Prostate gland (tissue), 2 donors: ENCODE measurements at regions not wholly inside any gene's neighbourhood (a gene's known extent, or its start where the extent isn't known, plus 50 kb on each side); places are given as distances from the start of the nearest gene placed in this dataset.

ENCODE experiments used
- DNase-seq: peaks from one replicate; pipeline ENCODE4 v3.0.0-alpha.2; 2019; ENCODE audit warnings: low spot score
- H3K27ac ChIP-seq, 2 donors: fragments of 200-600 bp; sonication (generic); 2 replicates each; pipeline ENCODE4 v1.5.1; 2017 to 2019
- H3K27me3 ChIP-seq: fragments of 200-600 bp; sonication (generic); replicated peaks from 2 replicates; pipeline ENCODE4 v1.5.1; 2019; ENCODE audit not compliant: insufficient read depth
- H3K36me3 ChIP-seq, 2 donors: fragments of 200-600 bp; sonication (generic); 1 replicate in 1 of 2; 2 replicates in 1 of 2; pipeline versions ENCODE4 v1.5.1 to v1.8.1; 2017 to 2019
- H3K4me1 ChIP-seq: fragments of 200-600 bp; sonication (generic); replicated peaks from 2 replicates; pipeline ENCODE4 v1.5.1; 2019
- H3K4me3 ChIP-seq, 2 donors: fragments of 200-600 bp; sonication (generic); 2 replicates each; pipeline ENCODE4 v1.5.1; 2017 to 2019
- H3K9me3 ChIP-seq: fragments of 200-600 bp; sonication (generic); 2 replicates; pipeline ENCODE4 v1.5.1; 2017
- POLR2A ChIP-seq: fragments of 450-650 bp; IDR thresholded peaks from one replicate; pipeline ENCODE4 v1.6.1; 2016; ENCODE audit warnings: antibody characterized with exemption, mild to moderate bottlenecking
- POLR2AphosphoS5 ChIP-seq: sonication (generic); formaldehyde crosslinking; IDR thresholded peaks from one replicate; pipeline ENCODE4 v1.6.1; 2017; ENCODE audit warnings: antibody characterized with exemption
- WGBS: methylation state at CpG from one replicate; pipeline ENCODE4 v1.1.5; 2018; 5-methylcytosine and 5-hydroxymethylcytosine counted together
- intact Hi-C: fragments of 100-400 bp; cut with DNase I; formaldehyde crosslinking; loops from one replicate; pipeline ENCODE4 v1.14.2; 2022
- TF ChIP-seq, protein P1 (sequence below), 4 experiments: fragments of 200-600 bp in 2 of 4; fragments of 450-650 bp in 2 of 4; sonication (generic) in 2 of 4; IDR thresholded peaks; 1 replicate in 3 of 4; 2 replicates in 1 of 4; pipeline ENCODE4 v1.5.1; 2016 to 2019; ENCODE audit warnings: antibody characterized with exemption in 4 of 4, mild to moderate bottlenecking in 2 of 4, moderate library complexity in 2 of 4

DNA sequence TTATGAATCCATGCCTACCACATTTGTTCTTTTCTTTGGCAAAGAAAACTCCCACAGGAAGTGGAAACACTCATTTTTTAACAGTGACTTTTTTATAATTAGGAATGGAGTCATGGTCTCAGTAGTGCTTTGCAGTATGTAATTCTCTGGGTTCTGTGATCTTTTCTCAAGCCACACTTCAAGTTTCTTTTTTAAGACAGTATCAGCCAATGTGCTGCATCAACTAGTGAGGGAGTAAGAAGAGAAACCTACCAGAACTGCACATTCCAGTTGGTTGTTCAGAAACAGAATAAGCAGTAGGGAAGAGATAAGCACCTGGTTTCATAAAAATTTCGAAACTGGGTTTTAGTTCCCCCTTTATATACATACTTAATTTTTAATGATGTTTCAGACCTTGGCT, 126.3 kb downstream of the FOXB1 start:
- no peak for DNase-seq
- no peaks in the 10 kb centered on the region for H3K4me1 ChIP-seq
- 64% methylated on average over 1 of the region's 1 CpG for WGBS
- H3K27ac ChIP-seq, result no peak overlapping the region
- intact Hi-C loops, result no loop called here
- no peaks in the 10 kb centered on the region for H3K9me3 ChIP-seq
- H3K36me3 ChIP-seq, result no peaks in the 10 kb centered on the region
- no peak overlapping the region for H3K4me3 ChIP-seq
- H3K27me3 ChIP-seq, result peaks cover 3% of the 10 kb centered on the region
- TF ChIP-seq, protein P1, sequence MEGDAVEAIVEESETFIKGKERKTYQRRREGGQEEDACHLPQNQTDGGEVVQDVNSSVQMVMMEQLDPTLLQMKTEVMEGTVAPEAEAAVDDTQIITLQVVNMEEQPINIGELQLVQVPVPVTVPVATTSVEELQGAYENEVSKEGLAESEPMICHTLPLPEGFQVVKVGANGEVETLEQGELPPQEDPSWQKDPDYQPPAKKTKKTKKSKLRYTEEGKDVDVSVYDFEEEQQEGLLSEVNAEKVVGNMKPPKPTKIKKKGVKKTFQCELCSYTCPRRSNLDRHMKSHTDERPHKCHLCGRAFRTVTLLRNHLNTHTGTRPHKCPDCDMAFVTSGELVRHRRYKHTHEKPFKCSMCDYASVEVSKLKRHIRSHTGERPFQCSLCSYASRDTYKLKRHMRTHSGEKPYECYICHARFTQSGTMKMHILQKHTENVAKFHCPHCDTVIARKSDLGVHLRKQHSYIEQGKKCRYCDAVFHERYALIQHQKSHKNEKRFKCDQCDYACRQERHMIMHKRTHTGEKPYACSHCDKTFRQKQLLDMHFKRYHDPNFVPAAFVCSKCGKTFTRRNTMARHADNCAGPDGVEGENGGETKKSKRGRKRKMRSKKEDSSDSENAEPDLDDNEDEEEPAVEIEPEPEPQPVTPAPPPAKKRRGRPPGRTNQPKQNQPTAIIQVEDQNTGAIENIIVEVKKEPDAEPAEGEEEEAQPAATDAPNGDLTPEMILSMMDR (IDR thresholded peaks at IDR 0.05), result no peak
- TF ChIP-seq POLR2AphosphoS5 (no peak), POLR2A (no peak)

GRCh38 chr15:60130821-60131220, 126.7 kb downstream of the FOXB1 start:
- no peaks in the 10 kb centered on the region for H3K4me1 ChIP-seq
- no peak overlapping the region for H3K27ac ChIP-seq
- no peak overlapping the region for H3K4me3 ChIP-seq
- H3K36me3 ChIP-seq, result no peaks in the 10 kb centered on the region
- no peaks in the 10 kb centered on the region for H3K9me3 ChIP-seq
- intact Hi-C loops, result no loop called here
- WGBS, result 91% methylated on average over 7 of the region's 7 CpGs
- TF ChIP-seq POLR2AphosphoS5, result no peak
- no peak for TF ChIP-seq POLR2A
- TF ChIP-seq, protein P1 (IDR thresholded peaks at IDR 0.05), result no peak
- DNase-seq, result no peak
- H3K27me3 ChIP-seq, result peaks cover 3% of the 10 kb centered on the region

GRCh38 chr15:60134609-60135008, 130.5 kb downstream of the FOXB1 start:
- peaks cover 3% of the 10 kb centered on the region for H3K27me3 ChIP-seq
- no peaks in the 10 kb centered on the region for H3K36me3 ChIP-seq
- no peak overlapping the region for H3K4me3 ChIP-seq
- 59% methylated on average over 1 of the region's 1 CpG for WGBS
- intact Hi-C loops, result no loop called here
- H3K4me1 ChIP-seq, result no peaks in the 10 kb centered on the region
- TF ChIP-seq POLR2AphosphoS5 (no peak), POLR2A (no peak)
- TF ChIP-seq, protein P1 (IDR thresholded peaks at IDR 0.05), result no peak
- DNase-seq, result no peak
- no peak overlapping the region for H3K27ac ChIP-seq
- no peaks in the 10 kb centered on the region for H3K9me3 ChIP-seq

GRCh38 chr15:60135961-60136360, 131.8 kb downstream of the FOXB1 start:
- H3K4me1 ChIP-seq, result no peaks in the 10 kb centered on the region
- no peak overlapping the region for H3K4me3 ChIP-seq
- no peaks in the 10 kb centered on the region for H3K36me3 ChIP-seq
- TF ChIP-seq POLR2A, result no peak
- TF ChIP-seq POLR2AphosphoS5, result no peak
- TF ChIP-seq, protein P1 (IDR thresholded peaks at IDR 0.05), result no peak
- 59% methylated on average over 2 of the region's 2 CpGs for WGBS
- DNase-seq, result no peak
- H3K27ac ChIP-seq, result no peak overlapping the region
- H3K9me3 ChIP-seq, result no peaks in the 10 kb centered on the region
- intact Hi-C loops, result no loop called here
- peaks cover 3% of the 10 kb centered on the region for H3K27me3 ChIP-seq

GRCh38 chr15:60137711-60138396, 133.7 kb downstream of the FOXB1 start:
- WGBS, result 51% methylated on average over 5 of the region's 5 CpGs
- Histone ChIP-seq H3K27me3 (peaks cover 3% of the 10 kb centered on the region), H3K4me1 (no peaks in the 10 kb centered on the region), H3K9me3 (no peaks in the 10 kb centered on the region), H3K27ac (no peak overlapping the region), H3K36me3 (no peaks in the 10 kb centered on the region), H3K4me3 (no peak overlapping the region)
- TF ChIP-seq POLR2A (no peak), POLR2AphosphoS5 (no peak)
- TF ChIP-seq, protein P1 (IDR thresholded peaks at IDR 0.05), result no peak
- intact Hi-C loops, result no loop called here
- DNase-seq, result no peak
